GM19372 (cell line): ENCODE measurements at regions not wholly inside any gene's neighbourhood (a gene's known extent, or its start where the extent isn't known, plus 50 kb on each side); places are given as distances from the start of the nearest gene placed in this dataset.
"Not testable (repeated sequence)": the region's sequence is repeated elsewhere in the genome, so short reads cannot be mapped to it uniquely, and the experiment has no call there.

Experiments used
- ATAC-seq: cut with Tn5 transposase; IDR thresholded peaks from one replicate; pipeline ENCODE4 v1.9.1; 2021; ENCODE audit warnings: mild to moderate bottlenecking, low read depth, moderate library complexity; ENCODE audit not compliant: unreplicated experiment

GRCh38 chr10:56596257-56596656 is 235.2 kb upstream of the ZWINT start:
- ATAC-seq: no peak

GRCh38 chr10:56593120-56593519 is 232.1 kb upstream of the ZWINT start:
- ATAC-seq: no peak

- no peak for ATAC-seq
Observed at GRCh38 chr10:56586461-56586891, 225.4 kb upstream of the ZWINT start.

GRCh38 chr10:56585447-56586171 is 224.6 kb upstream of the ZWINT start:
- ATAC-seq: no peak

- ATAC-seq: no peak
Observed at GRCh38 chr10:56583316-56583715, 222.3 kb upstream of the ZWINT start.

GRCh38 chr10:56567580-56567979 is 206.5 kb upstream of the ZWINT start:
- ATAC-seq: no peak

- ATAC-seq: no peak
Observed at GRCh38 chr10:56561336-56561735, 200.3 kb upstream of the ZWINT start.

- no peak for ATAC-seq
Observed at GRCh38 chr10:56551037-56551436, 190.0 kb upstream of the ZWINT start.

- no peak for ATAC-seq
Observed at GRCh38 chr10:56547163-56547562, 186.1 kb upstream of the ZWINT start.

GRCh38 chr10:56537984-56538383 is 176.9 kb upstream of the ZWINT start:
- no peak for ATAC-seq

- ATAC-seq: no peak
Observed at GRCh38 chr10:56522166-56522565, 161.1 kb upstream of the ZWINT start.

GRCh38 chr10:56508562-56508961 is 147.5 kb upstream of the ZWINT start:
- no peak for ATAC-seq

- no peak for ATAC-seq
Observed at GRCh38 chr10:56507033-56507432, 146.0 kb upstream of the ZWINT start.

- ATAC-seq: no peak
Observed at GRCh38 chr10:56505555-56505954, 144.5 kb upstream of the ZWINT start.

- no peak for ATAC-seq
Observed at GRCh38 chr10:56496186-56496486, 135.1 kb upstream of the ZWINT start.

- no peak for ATAC-seq
Observed at GRCh38 chr10:56487746-56488145, 126.7 kb upstream of the ZWINT start.

GRCh38 chr10:56481521-56482091 is 120.5 kb upstream of the ZWINT start:
- ATAC-seq: no peak

GRCh38 chr10:56472978-56473377 is 111.9 kb upstream of the ZWINT start:
- no peak for ATAC-seq

GRCh38 chr10:56470701-56471100 is 109.6 kb upstream of the ZWINT start:
- no peak for ATAC-seq

- ATAC-seq: no peak
Observed at GRCh38 chr10:56469482-56469881, 108.4 kb upstream of the ZWINT start.

GRCh38 chr10:56466005-56466404 is 104.9 kb upstream of the ZWINT start:
- no peak for ATAC-seq

GRCh38 chr10:56449770-56450169 is 88.7 kb upstream of the ZWINT start:
- no peak for ATAC-seq

- not testable (repeated sequence) for ATAC-seq
Observed at GRCh38 chr10:56447613-56448012, 86.6 kb upstream of the ZWINT start.
